HG02763 (cell line): ENCODE measurements at regions not wholly inside any gene's neighbourhood (a gene's known extent, or its start where the extent isn't known, plus 50 kb on each side); places are given as distances from the start of the nearest gene placed in this dataset.

ENCODE experiments used
- ATAC-seq: cut with Tn5 transposase; IDR thresholded peaks from one replicate; pipeline ENCODE4 v1.9.1; 2021; ENCODE audit warnings: mild to moderate bottlenecking, moderate library complexity; ENCODE audit not compliant: unreplicated experiment

DNA sequence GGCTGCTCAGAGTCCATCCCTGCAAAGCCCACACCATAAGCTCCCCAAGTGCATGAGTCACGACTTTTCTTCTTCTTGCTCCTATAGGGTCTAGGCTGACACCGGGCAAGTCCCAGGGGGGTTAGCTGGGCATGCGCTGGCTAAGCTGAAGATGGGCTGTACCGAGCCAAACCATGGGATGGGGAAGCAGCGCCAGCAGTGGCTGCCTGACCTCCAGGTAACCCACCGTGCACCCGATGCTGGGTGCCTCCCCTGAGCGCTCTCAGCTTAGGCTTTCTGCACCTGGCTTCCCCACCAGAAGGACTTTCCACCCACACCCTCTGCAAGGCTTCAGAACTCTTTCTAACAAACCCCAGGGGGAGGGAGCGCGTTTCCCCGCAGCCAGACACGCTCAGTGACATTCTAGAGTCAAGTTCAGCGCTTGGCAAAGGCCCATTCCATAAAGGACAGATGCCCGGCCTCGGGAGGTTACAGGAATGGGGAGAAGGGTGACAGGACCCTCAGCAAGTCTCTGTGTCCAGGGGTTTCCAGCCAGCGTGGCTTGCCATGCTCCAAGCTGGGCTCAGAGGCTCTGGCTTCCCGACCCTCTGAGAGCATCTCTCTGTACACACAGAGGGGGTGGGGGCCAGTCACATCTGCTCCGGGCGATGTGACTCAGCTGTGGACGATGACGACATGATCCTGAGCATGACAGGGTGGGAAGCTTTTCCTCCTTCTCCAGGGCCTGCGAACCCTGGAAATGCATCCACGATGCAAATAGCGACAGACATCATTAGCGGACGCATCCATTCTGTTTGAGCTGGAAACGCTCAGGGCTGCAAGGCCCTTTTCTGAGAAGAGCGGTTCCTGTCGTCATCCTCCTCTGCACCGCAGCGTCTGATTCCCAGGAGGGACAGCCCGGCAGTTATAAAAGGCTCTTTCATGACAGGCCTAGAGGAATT, 107.8 kb downstream of the SIK1 start:
- no peak for ATAC-seq

DNA sequence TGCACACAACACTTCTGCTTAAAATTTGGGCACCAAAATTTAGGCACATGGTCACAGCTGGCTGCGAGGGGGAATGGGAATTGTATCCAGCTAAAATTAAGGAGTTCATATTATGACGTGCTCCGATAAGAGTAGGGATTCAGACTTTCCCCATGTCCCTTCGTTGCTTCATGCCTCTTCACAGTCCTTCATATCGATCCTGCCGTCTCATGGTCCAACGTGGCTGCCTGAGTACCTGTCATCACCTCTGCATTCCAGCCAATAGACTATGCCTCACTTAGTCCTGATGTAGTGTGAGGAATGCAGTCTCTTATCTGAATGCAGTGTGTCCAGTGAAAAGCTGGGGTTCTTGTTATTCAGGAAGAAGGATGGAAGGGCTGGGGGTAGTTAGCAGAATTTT, 108.6 kb downstream of the SIK1 start:
- no peak for ATAC-seq

GRCh38 chr21:43317959-43318358, 109.0 kb downstream of the SIK1 start:
- ATAC-seq: no peak

DNA sequence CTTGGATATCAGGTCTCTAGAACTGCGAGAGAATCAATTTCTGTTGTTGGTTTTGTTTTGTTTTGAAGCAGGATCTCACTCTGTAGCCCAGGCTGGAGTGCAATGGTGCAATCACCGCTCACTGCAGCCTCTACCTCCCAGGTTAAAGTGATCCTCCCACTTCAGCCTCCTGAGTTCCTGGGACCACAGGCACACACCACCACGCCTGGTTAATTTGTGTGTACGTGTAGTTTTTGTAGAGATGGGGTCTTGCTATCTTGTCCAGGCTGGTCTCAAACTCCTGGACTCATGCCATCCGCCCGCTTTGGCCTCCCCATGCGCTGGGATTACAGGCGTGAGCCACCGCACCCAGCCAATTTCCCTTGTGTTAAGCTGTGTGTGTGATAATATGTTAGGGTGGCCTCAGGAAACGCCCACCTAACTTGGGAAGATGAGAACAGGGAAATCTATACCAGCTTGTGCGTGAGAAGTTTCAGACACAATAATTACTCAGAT, 109.6 kb downstream of the SIK1 start:
- no peak for ATAC-seq

- ATAC-seq: no peak
Observed at GRCh38 chr21:43316156-43316845, 110.6 kb downstream of the SIK1 start.

DNA sequence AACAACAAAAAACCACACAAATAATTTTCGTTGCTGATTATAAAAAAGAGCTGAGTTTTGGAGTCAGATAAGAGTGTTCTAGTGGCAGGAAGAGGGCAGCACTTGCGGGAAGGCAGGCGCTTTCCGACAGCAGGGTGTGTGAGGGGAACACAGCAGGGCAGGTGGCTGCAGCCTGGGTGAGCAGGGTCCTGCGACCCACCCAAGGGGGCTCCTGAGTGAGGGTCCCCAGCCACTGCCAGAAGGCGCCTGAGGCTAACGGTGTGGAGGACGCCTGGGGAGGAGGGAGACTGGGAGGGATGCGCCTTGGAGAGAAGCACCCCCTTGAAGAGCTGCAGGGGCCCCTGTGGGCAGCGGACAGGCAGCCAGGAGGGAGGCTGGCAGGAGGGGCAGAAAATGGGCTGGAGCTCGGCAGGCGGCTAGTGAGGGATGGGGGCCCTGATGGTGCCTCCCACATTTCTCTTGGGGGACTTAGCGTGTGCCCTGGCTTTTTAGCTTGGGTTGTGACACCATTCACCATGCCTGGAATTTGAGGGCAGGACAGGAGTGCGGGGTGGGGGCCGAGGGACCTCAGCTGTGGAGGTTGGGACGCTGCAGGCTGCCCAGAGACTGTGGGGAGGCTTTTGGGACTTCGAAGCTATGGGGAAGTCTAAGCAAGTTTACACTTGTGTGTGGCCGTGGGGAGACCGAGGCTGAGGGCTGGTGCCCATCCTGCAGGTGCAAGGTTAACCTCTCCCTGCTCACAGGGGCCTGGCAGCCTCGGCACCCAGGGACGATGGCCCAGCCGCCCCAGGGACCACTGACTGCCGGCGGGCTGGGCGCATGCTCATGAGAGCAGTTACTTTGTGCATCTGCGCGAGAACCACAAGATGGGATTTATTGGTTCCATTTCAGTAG, 111.4 kb downstream of the SIK1 start:
- ATAC-seq: no peak

DNA sequence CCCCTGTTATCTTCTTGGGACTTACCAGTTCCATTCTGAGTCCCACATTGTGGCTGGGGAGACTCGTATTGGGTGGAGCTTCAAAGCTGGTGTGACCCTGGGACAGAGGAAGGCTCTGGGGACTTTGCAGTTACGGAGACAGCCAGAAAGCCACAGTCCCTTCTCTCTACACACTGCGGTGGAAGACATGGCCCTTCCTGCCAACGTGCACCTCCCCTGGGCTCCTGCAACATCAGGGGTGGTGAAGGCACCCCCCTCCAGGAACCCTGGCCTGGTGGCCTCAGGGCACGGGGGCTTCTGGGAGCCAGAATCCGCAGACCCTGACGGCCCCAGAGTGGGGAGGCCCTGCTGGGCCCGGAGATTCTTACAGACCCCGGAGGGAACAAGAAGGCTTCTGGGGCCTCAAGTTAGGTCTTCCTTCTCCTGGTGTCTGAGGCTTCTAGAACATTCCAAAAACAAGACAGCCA, 113.0 kb downstream of the SIK1 start:
- no peak for ATAC-seq

- ATAC-seq: no peak
Observed at GRCh38 chr21:43313221-43313938, 113.6 kb downstream of the SIK1 start.

DNA sequence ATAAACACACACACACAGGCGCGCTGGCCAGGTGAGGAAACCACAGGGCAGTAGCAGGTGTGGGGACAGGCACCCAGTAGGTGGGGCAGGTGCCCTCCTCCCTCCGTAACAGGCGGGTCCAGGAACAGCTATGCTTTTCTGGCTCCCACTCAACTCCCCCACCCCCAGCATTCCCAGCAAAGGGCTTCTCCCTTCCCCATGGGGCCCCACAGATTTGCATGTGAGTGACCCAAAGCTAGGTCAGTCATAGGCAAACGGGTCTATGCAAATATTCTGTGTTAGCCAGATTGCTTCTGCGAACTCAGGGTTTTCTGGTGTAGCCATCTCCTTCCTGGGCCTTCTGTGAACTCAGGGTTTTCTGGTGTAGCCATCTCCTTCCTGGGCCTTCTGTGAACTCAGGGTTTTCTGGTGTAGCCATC, 114.2 kb downstream of the SIK1 start:
- ATAC-seq: no peak

GRCh38 chr21:43312011-43312410, 114.9 kb downstream of the SIK1 start:
- no peak for ATAC-seq

- no peak for ATAC-seq
Observed at GRCh38 chr21:43311301-43311817, 115.6 kb downstream of the SIK1 start.

- ATAC-seq: no peak
Observed at GRCh38 chr21:43308815-43309283, 118.1 kb downstream of the SIK1 start.

GRCh38 chr21:43308101-43308814, 118.7 kb downstream of the SIK1 start:
- ATAC-seq: no peak

DNA sequence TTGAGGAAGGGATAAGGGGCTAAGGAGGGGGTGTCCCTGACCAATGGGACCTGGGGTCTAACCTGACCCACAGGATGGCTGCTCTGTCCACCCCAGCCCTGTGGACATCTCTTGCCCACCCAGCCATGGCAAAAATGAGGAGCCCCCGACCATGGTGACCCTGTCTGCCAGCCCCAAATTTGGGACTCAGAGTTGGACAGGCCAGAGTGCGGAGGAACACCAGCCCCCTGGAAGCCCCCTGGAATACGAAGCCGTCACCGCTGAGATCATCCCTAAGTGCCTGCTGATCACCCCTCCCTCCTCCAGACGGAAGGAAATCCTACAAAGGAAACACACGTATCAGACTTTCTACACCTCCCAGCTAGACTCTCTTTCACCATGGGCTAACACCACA, 119.3 kb downstream of the SIK1 start:
- ATAC-seq: no peak

DNA sequence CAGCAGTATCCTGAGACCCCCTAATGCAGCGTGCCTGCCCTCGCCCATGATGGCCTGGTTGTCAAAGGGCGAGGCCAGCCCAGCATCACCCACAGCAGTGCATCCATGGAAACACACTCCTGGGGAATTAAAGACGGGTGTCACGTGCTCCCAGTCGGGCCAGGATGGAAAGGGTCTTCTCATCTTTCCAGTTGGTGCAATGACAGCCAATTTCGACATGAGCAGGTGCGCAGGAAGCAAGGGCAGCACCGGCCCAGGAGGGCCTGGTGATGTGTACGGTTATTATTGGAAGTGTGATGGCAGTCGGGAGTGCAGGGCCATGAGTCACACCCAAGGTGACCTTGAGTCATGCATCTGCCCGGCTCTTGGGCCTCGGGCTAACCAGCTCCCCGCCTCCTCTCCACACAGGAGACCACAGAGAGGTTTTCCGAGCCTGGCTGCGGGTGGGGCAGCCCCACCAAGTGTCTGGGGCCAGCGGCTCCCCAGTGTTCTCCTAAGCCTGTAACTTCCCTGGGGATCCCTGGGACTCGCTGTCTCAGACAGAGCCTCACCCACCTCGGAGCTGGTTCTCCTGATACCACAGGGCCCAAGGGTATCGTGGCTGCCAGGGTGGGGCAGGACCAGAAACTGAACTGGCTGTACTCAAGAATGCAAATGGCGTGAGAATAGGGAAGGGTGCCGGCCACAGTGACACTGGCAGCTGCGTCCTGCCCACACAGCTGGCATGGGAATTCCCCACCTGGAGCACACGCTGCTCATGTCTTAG, 119.8 kb downstream of the SIK1 start:
- ATAC-seq: peak; percentile 62

GRCh38 chr21:43306391-43306790, 120.5 kb downstream of the SIK1 start:
- ATAC-seq: no peak

- no peak for ATAC-seq
Observed at GRCh38 chr21:43305811-43306311, 121.1 kb downstream of the SIK1 start.

DNA sequence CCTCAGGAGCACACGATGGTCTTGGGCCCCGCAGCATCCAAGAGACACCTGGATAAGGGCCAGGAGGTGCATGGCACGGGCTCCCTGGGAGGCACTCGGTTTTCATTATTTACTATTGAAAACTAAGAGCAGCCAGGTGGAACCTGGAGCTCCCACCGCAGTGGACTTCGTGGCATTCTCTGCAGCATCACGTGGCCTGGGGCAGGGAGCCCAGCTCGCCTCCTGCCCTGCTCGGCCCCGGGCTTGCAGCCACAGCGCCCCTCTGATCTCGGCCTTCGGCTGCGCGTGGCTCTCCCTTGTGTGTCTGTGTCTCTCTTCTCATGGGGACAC, 121.6 kb downstream of the SIK1 start:
- ATAC-seq: no peak
